Spleen (tissue), 7 donors: ENCODE measurements at regions not wholly inside any gene's neighbourhood (a gene's known extent, or its start where the extent isn't known, plus 50 kb on each side); places are given as distances from the start of the nearest gene placed in this dataset.

Experiments used
- POLR2A ChIP-seq, 3 donors: fragments of 450-650 bp; IDR thresholded peaks; one replicate each; pipeline ENCODE4 v1.5.1; 2017; ENCODE audit warnings: antibody characterized with exemption in 3 of 3, mild to moderate bottlenecking in 1 of 3
- POLR2AphosphoS5 ChIP-seq, 3 donors: sonication (generic); formaldehyde crosslinking; IDR thresholded peaks; one replicate each; pipeline ENCODE4 v1.5.1; 2017; ENCODE audit warnings: antibody characterized with exemption in 3 of 3
- TF ChIP-seq, protein P1 (sequence below), 11 experiments: fragments of 200-600 bp in 7 of 11; fragments of 450-650 bp in 4 of 11; sonication (generic) in 4 of 11; IDR thresholded peaks in 8 of 11; conservative IDR thresholded peaks in 3 of 11; 1 replicate in 7 of 11; 2 replicates in 4 of 11; pipeline versions ENCODE4 v1.4.0 to v1.8.0; 2016 to 2021; ENCODE audit warnings: antibody characterized with exemption in 11 of 11, inconsistent platforms in 4 of 11, mild to moderate bottlenecking in 1 of 11
- donor health status: DM: no; HTN: no; CAD: no; lungs with moderate emphysema.
- donor health status: DM: no; HTN: no; CAD: no.
- donor health status: DM: no; HTN: no; CAD: no.

DNA sequence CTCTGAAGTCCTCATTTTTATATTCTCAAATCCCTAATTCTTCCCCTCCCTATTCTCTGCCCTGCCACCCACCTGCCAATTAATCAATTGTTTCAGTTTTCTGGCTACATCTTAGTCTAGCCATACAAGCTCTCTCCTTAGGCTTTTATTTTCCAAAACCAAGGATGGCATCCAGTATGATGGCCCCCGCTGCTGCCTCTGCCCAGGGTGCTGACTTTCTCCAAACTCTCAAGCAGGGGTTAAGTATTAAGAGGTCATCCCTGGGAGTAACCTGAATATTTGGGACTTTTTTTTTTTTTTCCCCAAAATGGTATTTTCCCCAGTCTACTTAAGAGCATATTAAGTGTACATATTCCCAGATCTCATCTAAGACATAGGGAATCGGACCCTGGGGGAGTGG lies 183.8 kb downstream of the DHX35 start:
- TF ChIP-seq, protein P1, sequence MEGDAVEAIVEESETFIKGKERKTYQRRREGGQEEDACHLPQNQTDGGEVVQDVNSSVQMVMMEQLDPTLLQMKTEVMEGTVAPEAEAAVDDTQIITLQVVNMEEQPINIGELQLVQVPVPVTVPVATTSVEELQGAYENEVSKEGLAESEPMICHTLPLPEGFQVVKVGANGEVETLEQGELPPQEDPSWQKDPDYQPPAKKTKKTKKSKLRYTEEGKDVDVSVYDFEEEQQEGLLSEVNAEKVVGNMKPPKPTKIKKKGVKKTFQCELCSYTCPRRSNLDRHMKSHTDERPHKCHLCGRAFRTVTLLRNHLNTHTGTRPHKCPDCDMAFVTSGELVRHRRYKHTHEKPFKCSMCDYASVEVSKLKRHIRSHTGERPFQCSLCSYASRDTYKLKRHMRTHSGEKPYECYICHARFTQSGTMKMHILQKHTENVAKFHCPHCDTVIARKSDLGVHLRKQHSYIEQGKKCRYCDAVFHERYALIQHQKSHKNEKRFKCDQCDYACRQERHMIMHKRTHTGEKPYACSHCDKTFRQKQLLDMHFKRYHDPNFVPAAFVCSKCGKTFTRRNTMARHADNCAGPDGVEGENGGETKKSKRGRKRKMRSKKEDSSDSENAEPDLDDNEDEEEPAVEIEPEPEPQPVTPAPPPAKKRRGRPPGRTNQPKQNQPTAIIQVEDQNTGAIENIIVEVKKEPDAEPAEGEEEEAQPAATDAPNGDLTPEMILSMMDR (IDR thresholded peaks at IDR 0.05 in 8 of 11, conservative IDR thresholded peaks at IDR 0.05 in 3 of 11): no peak
- TF ChIP-seq POLR2A (IDR thresholded peaks at IDR 0.05) (no peak), POLR2AphosphoS5 (IDR thresholded peaks at IDR 0.05) (no peak)
